Progenitor cell of endocrine pancreas (in vitro differentiated cells): ENCODE measurements at regions not wholly inside any gene's neighbourhood (a gene's known extent, or its start where the extent isn't known, plus 50 kb on each side); places are given as distances from the start of the nearest gene placed in this dataset.

Experiments used
- DNase-seq: peaks from one replicate; pipeline ENCODE4 v3.0.0; 2021; ENCODE audit warnings: low spot score; ENCODE audit not compliant: unreplicated experiment
- H3K27ac Mint-ChIP-seq: 2 replicates; pipeline ENCODE4 v1.8.0; 2021; ENCODE audit warnings: mild to moderate bottlenecking, moderate library complexity, mixed read lengths
- H3K27me3 Mint-ChIP-seq: 2 replicates; pipeline ENCODE4 v1.8.0; 2021; ENCODE audit warnings: mixed read lengths
- H3K36me3 Mint-ChIP-seq: 2 replicates; pipeline ENCODE4 v1.8.0; 2022; ENCODE audit warnings: mixed read lengths; ENCODE audit not compliant: insufficient read depth
- H3K4me1 Mint-ChIP-seq: 2 replicates; pipeline ENCODE4 v1.8.0; 2021; ENCODE audit warnings: low read depth, mixed read lengths
- H3K4me3 Mint-ChIP-seq: 2 replicates; pipeline ENCODE4 v1.8.0; 2021; ENCODE audit warnings: low read depth, mild to moderate bottlenecking, moderate library complexity, mixed read lengths
- H3K9me3 Mint-ChIP-seq: 2 replicates; pipeline ENCODE4 v1.8.0; 2021; ENCODE audit warnings: low read depth, mixed read lengths
- CTCF ChIP-seq: fragments of 200-600 bp; sonication (generic); IDR thresholded peaks from one replicate; pipeline ENCODE4 v1.5.0; 2021; ENCODE audit warnings: antibody characterized with exemption, mild to moderate bottlenecking; ENCODE audit not compliant: unreplicated experiment

- no peak for DNase-seq
- no peak overlapping the region for H3K27ac Mint-ChIP-seq
- no peak overlapping the region for H3K4me3 Mint-ChIP-seq
Measured at GRCh38 chr9:38309324-38310195, 82.9 kb upstream of the ALDH1B1 start.

GRCh38 chr9:38308136-38308535 lies 84.4 kb upstream of the ALDH1B1 start:
- DNase-seq = no peak
- Mint-ChIP-seq H3K27ac (no peak overlapping the region), H3K27me3 (peaks cover 32% of the 10 kb centered on the region), H3K4me3 (no peak overlapping the region), H3K9me3 (no peaks in the 10 kb centered on the region), H3K4me1 (no peaks in the 10 kb centered on the region), H3K36me3 (no peaks in the 10 kb centered on the region)
- TF ChIP-seq CTCF = no peak

More at GRCh38 chr9:38309324-38310195, 82.9 kb upstream of the ALDH1B1 start:
- no peak for TF ChIP-seq CTCF
- H3K4me1 Mint-ChIP-seq = no peaks in the 10 kb centered on the region
- no peaks in the 10 kb centered on the region for H3K9me3 Mint-ChIP-seq
- H3K27me3 Mint-ChIP-seq = peaks cover 40% of the 10 kb centered on the region
- H3K36me3 Mint-ChIP-seq = no peaks in the 10 kb centered on the region

- Mint-ChIP-seq H3K36me3 (no peaks in the 10 kb centered on the region), H3K4me3 (no peak overlapping the region), H3K4me1 (no peaks in the 10 kb centered on the region)
Measured at GRCh38 chr9:38306899-38307298, 85.6 kb upstream of the ALDH1B1 start.

GRCh38 chr9:38305582-38305981 lies 86.9 kb upstream of the ALDH1B1 start:
- Mint-ChIP-seq H3K9me3 (no peaks in the 10 kb centered on the region), H3K36me3 (no peaks in the 10 kb centered on the region), H3K27ac (no peak overlapping the region), H3K27me3 (peaks cover 25% of the 10 kb centered on the region), H3K4me3 (no peak overlapping the region), H3K4me1 (no peaks in the 10 kb centered on the region)
- no peak for TF ChIP-seq CTCF
- DNase-seq = no peak

More at GRCh38 chr9:38306899-38307298, 85.6 kb upstream of the ALDH1B1 start:
- TF ChIP-seq CTCF = no peak
- Mint-ChIP-seq H3K27ac (no peak overlapping the region), H3K27me3 (peaks cover 31% of the 10 kb centered on the region), H3K9me3 (no peaks in the 10 kb centered on the region)
- no peak for DNase-seq

GRCh38 chr9:38301376-38302106 lies 91.0 kb upstream of the ALDH1B1 start:
- Mint-ChIP-seq H3K9me3 (no peaks in the 10 kb centered on the region), H3K27me3 (peaks cover 7% of the 10 kb centered on the region), H3K27ac (no peak overlapping the region), H3K4me1 (peaks cover 19% of the 10 kb centered on the region), H3K36me3 (no peaks in the 10 kb centered on the region), H3K4me3 (no peak overlapping the region)
- TF ChIP-seq CTCF = no peak
- DNase-seq = no peak
